ENCODE measurements at regions not wholly inside any gene's neighbourhood (a gene's known extent, or its start where the extent isn't known, plus 50 kb on each side); places are given as distances from the start of the nearest gene placed in this dataset.
A peak's percentile ranks its signal among the peaks of the same experiment; 100 is the strongest.

GRCh38 chr17:65405563-65405962 lies 155.9 kb downstream of the AXIN2 start:
- no peak for DNase-seq (ENCODE audit: low read depth)

- DNase-seq (ENCODE audit: low read depth) = no peak
Measured at GRCh38 chr17:65404761-65405160, 156.7 kb downstream of the AXIN2 start.

- no peak for DNase-seq (ENCODE audit: low read depth)
Measured at GRCh38 chr17:65403626-65404025, 157.8 kb downstream of the AXIN2 start.

GRCh38 chr17:65402513-65403496 lies 158.6 kb downstream of the AXIN2 start:
- DNase-seq (ENCODE audit: low read depth) = no peak

- no peak for DNase-seq (ENCODE audit: low read depth)
Measured at GRCh38 chr17:65401561-65401960, 159.9 kb downstream of the AXIN2 start.

- DNase-seq (ENCODE audit: low read depth) = no peak
Measured at GRCh38 chr17:65400701-65401100, 160.7 kb downstream of the AXIN2 start.

- DNase-seq (ENCODE audit: low read depth) = no peak
Measured at GRCh38 chr17:65398040-65398787, 163.2 kb downstream of the AXIN2 start.

GRCh38 chr17:65395924-65396323 lies 165.5 kb downstream of the AXIN2 start:
- DNase-seq (ENCODE audit: low read depth) = no peak

- DNase-seq (ENCODE audit: low read depth) = no peak
Measured at GRCh38 chr17:65394811-65395472, 166.5 kb downstream of the AXIN2 start.

- no peak for DNase-seq (ENCODE audit: low read depth)
Measured at GRCh38 chr17:65393514-65393913, 167.9 kb downstream of the AXIN2 start.

GRCh38 chr17:65389949-65390348 lies 171.5 kb downstream of the AXIN2 start:
- DNase-seq (ENCODE audit: low read depth) = peak; percentile 69

- DNase-seq (ENCODE audit: low read depth) = no peak
Measured at GRCh38 chr17:65389426-65389825, 172.0 kb downstream of the AXIN2 start.

GRCh38 chr17:65388911-65389310 lies 172.5 kb downstream of the AXIN2 start:
- no peak for DNase-seq (ENCODE audit: low read depth)

- no peak for DNase-seq (ENCODE audit: low read depth)
Measured at GRCh38 chr17:65387322-65387721, 174.1 kb downstream of the AXIN2 start.

- no peak for DNase-seq (ENCODE audit: low read depth)
Measured at GRCh38 chr17:65385726-65386125, 175.7 kb downstream of the AXIN2 start.

- DNase-seq (ENCODE audit: low read depth) = no peak
Measured at GRCh38 chr17:65385071-65385470, 176.4 kb downstream of the AXIN2 start.

- no peak for DNase-seq (ENCODE audit: low read depth)
Measured at GRCh38 chr17:65381152-65381551, 180.3 kb downstream of the AXIN2 start.

- no peak for DNase-seq (ENCODE audit: low read depth)
Measured at GRCh38 chr17:65374966-65375365, 186.5 kb downstream of the AXIN2 start.

GRCh38 chr17:65371702-65372101 lies 189.7 kb downstream of the AXIN2 start:
- no peak for DNase-seq (ENCODE audit: low read depth)

GRCh38 chr17:65370669-65371131 lies 190.7 kb downstream of the AXIN2 start:
- peak; percentile 78 for DNase-seq (ENCODE audit: low read depth)

- no peak for DNase-seq (ENCODE audit: low read depth)
Measured at GRCh38 chr17:65368341-65368740, 193.1 kb downstream of the AXIN2 start.
